HepG2 (cell line): ENCODE measurements at regions not wholly inside any gene's neighbourhood (a gene's known extent, or its start where the extent isn't known, plus 50 kb on each side); places are given as distances from the start of the nearest gene placed in this dataset.
A peak's percentile ranks its signal among the peaks of the same experiment; 100 is the strongest.

ENCODE experiments used
- ATF1 ChIP-seq: IDR thresholded peaks from 2 replicates; pipeline ENCODE4 v1.6.1; 2016; ENCODE audit warnings: mild to moderate bottlenecking, control low read depth
- CENPT ChIP-seq: sonication (generic); formaldehyde crosslinking; IDR thresholded peaks from 2 replicates; pipeline ENCODE4 v1.8.0; 2022; ENCODE audit warnings: low read depth, mild to moderate bottlenecking, moderate library complexity, missing genetic modification reagents
- CREBL2 ChIP-seq: sonication (generic); formaldehyde crosslinking; IDR thresholded peaks from 2 replicates; pipeline ENCODE4 v1.8.1; 2023; ENCODE audit warnings: missing genetic modification reagents, mild to moderate bottlenecking, borderline replicate concordance
- FOSL2 ChIP-seq: sonication (generic); formaldehyde crosslinking; IDR thresholded peaks from 2 replicates; pipeline ENCODE4 v1.4.0; 2020; ENCODE audit warnings: missing genetic modification reagents
- KDM5B ChIP-seq: sonication (generic); formaldehyde crosslinking; IDR thresholded peaks from 2 replicates; pipeline ENCODE4 v1.4.0; 2020; ENCODE audit warnings: missing genetic modification reagents, mild to moderate bottlenecking, borderline replicate concordance
- NFE2L2 ChIP-seq: fragments of 150-350 bp; IDR thresholded peaks from 2 replicates; pipeline ENCODE4 v1.6.1; 2014; ENCODE audit warnings: low read length
- PHF8 ChIP-seq: sonication (generic); formaldehyde crosslinking; IDR thresholded peaks from 2 replicates; pipeline ENCODE4 v1.5.0; 2020; ENCODE audit warnings: missing genetic modification reagents
- RXRB ChIP-seq: IDR thresholded peaks from 2 replicates; pipeline ENCODE4 v1.6.1; 2016; ENCODE audit warnings: borderline replicate concordance, missing genetic modification reagents, missing compliant biosample characterization
- SP5 ChIP-seq: IDR thresholded peaks from 2 replicates; pipeline ENCODE4 v1.6.1; 2016; ENCODE audit warnings: low read depth, borderline replicate concordance
- TBX2 ChIP-seq: sonication (generic); formaldehyde crosslinking; IDR thresholded peaks from 2 replicates; pipeline ENCODE4 v1.5.0; 2020; ENCODE audit warnings: missing genetic modification reagents, mild to moderate bottlenecking, borderline replicate concordance
- TBX3 ChIP-seq: fragments of 450-650 bp; IDR thresholded peaks from 2 replicates; pipeline ENCODE4 v1.6.1; 2017; ENCODE audit warnings: antibody characterized with exemption, mild to moderate bottlenecking, inconsistent platforms, borderline replicate concordance
- THAP11 ChIP-seq: IDR thresholded peaks from 2 replicates; pipeline ENCODE4 v1.6.1; 2016; ENCODE audit warnings: missing biosample characterization, missing genetic modification reagents
- ZNF354B ChIP-seq: sonication (generic); formaldehyde crosslinking; IDR thresholded peaks from 2 replicates; pipeline ENCODE4 v1.8.0; 2022; ENCODE audit warnings: mild to moderate bottlenecking, missing genetic modification reagents
- ZNF766 ChIP-seq: sonication (generic); formaldehyde crosslinking; IDR thresholded peaks from 2 replicates; pipeline ENCODE4 v1.5.0; 2020; ENCODE audit warnings: missing genetic modification reagents, borderline replicate concordance
- TF ChIP-seq, protein P1 (sequence below): IDR thresholded peaks from 2 replicates; pipeline ENCODE4 v1.4.0; 2020; ENCODE audit warnings: mild to moderate bottlenecking, missing genetic modification reagents
- TF ChIP-seq, protein P2 (sequence below): IDR thresholded peaks from 2 replicates; pipeline ENCODE4 v1.6.1; 2012; ENCODE audit warnings: low read depth, low read length, improper control_type of control experiment
- TF ChIP-seq, protein P3 (sequence below): IDR thresholded peaks from 2 replicates; pipeline ENCODE4 v1.6.1; 2016
- TF ChIP-seq, protein P4 (sequence below): sonication (generic); formaldehyde crosslinking; IDR thresholded peaks from 2 replicates; pipeline ENCODE4 v1.4.0; 2020; ENCODE audit warnings: missing genetic modification reagents, borderline replicate concordance

DNA sequence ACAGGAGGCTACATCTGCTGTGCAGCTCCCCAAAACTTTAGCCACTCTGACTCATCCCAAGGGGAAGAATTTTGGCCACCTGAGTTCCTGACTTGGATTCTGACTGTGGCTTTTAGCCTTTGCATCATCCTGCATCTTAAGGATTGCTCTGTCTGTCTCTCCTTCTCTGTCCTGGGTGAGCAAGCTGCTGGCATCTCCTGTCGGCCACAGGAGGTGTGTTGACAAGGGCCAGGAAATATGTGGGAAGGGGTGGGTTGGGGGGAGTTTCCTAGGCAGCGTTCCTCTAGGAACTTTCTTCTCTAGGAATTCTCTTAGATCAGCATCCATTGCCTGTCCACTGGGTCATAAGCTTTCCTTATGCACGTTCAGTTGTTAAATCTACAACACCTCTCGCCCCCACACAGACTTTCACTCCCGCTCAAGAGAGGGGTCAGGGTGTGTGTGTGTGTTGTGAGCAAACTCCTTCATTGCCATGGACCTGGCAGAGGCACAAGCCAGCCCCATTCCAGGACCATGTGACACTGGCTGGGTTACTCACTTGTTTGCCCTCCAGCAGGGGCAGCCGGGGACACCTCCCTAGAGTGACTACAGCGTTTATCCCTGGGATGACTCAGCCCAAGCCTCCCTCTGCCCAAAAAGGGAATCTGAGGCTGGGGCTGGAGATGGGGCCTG is 145.0 kb upstream of the DUSP10 start (continued):
- TF ChIP-seq THAP11 (CRISPR knock-in tag) (no peak), ZNF766 (CRISPR knock-in tag) (no peak), KDM5B (CRISPR knock-in tag) (no peak), TBX3 (no peak), TBX2 (CRISPR knock-in tag) (no peak), CENPT (no peak), ATF1 (CRISPR knock-in tag) (no peak), PHF8 (CRISPR knock-in tag) (no peak), SP5 (CRISPR knock-in tag) (no peak), RXRB (CRISPR knock-in tag) (peak; percentile 74), NFE2L2 (peak; percentile 10; the same call in 1 of the 2 replicates), CREBL2 (CRISPR knock-in tag) (no peak), ZNF354B (CRISPR knock-in tag) (no peak), FOSL2 (peak; percentile 85)
- TF ChIP-seq, protein P1, sequence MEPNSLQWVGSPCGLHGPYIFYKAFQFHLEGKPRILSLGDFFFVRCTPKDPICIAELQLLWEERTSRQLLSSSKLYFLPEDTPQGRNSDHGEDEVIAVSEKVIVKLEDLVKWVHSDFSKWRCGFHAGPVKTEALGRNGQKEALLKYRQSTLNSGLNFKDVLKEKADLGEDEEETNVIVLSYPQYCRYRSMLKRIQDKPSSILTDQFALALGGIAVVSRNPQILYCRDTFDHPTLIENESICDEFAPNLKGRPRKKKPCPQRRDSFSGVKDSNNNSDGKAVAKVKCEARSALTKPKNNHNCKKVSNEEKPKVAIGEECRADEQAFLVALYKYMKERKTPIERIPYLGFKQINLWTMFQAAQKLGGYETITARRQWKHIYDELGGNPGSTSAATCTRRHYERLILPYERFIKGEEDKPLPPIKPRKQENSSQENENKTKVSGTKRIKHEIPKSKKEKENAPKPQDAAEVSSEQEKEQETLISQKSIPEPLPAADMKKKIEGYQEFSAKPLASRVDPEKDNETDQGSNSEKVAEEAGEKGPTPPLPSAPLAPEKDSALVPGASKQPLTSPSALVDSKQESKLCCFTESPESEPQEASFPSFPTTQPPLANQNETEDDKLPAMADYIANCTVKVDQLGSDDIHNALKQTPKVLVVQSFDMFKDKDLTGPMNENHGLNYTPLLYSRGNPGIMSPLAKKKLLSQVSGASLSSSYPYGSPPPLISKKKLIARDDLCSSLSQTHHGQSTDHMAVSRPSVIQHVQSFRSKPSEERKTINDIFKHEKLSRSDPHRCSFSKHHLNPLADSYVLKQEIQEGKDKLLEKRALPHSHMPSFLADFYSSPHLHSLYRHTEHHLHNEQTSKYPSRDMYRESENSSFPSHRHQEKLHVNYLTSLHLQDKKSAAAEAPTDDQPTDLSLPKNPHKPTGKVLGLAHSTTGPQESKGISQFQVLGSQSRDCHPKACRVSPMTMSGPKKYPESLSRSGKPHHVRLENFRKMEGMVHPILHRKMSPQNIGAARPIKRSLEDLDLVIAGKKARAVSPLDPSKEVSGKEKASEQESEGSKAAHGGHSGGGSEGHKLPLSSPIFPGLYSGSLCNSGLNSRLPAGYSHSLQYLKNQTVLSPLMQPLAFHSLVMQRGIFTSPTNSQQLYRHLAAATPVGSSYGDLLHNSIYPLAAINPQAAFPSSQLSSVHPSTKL (CRISPR knock-in tag): peak; percentile 34; the same call in 1 of the 2 replicates
- TF ChIP-seq, protein P2, sequence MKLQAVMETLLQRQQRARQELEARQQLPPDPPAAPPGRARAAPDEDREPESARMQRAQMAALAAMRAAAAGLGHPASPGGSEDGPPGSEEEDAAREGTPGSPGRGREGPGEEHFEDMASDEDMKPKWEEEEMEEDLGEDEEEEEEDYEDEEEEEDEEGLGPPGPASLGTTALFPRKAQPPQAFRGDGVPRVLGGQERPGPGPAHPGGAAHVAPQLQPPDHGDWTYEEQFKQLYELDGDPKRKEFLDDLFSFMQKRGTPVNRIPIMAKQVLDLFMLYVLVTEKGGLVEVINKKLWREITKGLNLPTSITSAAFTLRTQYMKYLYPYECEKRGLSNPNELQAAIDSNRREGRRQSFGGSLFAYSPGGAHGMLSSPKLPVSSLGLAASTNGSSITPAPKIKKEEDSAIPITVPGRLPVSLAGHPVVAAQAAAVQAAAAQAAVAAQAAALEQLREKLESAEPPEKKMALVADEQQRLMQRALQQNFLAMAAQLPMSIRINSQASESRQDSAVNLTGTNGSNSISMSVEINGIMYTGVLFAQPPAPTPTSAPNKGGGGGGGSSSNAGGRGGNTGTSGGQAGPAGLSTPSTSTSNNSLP: 0 out of 2 replicates have a peak, but pooled peaks have one; percentile 27
- TF ChIP-seq, protein P3, sequence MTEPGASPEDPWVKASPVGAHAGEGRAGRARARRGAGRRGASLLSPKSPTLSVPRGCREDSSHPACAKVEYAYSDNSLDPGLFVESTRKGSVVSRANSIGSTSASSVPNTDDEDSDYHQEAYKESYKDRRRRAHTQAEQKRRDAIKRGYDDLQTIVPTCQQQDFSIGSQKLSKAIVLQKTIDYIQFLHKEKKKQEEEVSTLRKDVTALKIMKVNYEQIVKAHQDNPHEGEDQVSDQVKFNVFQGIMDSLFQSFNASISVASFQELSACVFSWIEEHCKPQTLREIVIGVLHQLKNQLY (CRISPR knock-in tag): no peak
- TF ChIP-seq, protein P4, sequence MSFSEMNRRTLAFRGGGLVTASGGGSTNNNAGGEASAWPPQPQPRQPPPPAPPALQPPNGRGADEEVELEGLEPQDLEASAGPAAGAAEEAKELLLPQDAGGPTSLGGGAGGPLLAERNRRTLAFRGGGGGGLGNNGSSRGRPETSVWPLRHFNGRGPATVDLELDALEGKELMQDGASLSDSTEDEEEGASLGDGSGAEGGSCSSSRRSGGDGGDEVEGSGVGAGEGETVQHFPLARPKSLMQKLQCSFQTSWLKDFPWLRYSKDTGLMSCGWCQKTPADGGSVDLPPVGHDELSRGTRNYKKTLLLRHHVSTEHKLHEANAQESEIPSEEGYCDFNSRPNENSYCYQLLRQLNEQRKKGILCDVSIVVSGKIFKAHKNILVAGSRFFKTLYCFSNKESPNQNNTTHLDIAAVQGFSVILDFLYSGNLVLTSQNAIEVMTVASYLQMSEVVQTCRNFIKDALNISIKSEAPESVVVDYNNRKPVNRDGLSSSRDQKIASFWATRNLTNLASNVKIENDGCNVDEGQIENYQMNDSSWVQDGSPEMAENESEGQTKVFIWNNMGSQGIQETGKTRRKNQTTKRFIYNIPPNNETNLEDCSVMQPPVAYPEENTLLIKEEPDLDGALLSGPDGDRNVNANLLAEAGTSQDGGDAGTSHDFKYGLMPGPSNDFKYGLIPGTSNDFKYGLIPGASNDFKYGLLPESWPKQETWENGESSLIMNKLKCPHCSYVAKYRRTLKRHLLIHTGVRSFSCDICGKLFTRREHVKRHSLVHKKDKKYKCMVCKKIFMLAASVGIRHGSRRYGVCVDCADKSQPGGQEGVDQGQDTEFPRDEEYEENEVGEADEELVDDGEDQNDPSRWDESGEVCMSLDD (CRISPR knock-in tag): no peak
